HG03175 (cell line): ENCODE measurements at regions not wholly inside any gene's neighbourhood (a gene's known extent, or its start where the extent isn't known, plus 50 kb on each side); places are given as distances from the start of the nearest gene placed in this dataset.
"Not testable (repeated sequence)": the region's sequence is repeated elsewhere in the genome, so short reads cannot be mapped to it uniquely, and the experiment has no call there.

ENCODE experiments used
- ATAC-seq: cut with Tn5 transposase; IDR thresholded peaks from one replicate; pipeline ENCODE4 v1.9.1; 2021; ENCODE audit warnings: mild to moderate bottlenecking, moderate library complexity; ENCODE audit not compliant: unreplicated experiment

DNA sequence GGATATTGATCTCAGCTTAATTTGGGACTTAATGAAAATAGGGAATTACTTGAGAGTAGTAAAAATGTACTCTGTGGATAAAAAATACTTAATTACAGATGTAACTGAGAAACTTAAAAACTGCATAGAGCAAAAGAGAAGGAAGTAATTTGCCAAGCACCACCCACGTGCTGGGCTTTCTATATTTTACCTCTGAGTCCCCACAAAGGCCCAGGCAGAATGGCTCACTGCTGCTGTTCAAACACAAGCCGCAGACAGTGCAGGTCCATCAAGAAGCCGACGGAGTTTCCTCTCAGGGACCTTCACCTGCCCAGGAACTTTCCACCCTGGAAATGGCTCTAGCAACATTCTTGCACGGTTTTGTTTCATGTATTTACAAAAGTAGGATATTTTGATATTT, 77.2 kb upstream of the TRPM1 start:
- ATAC-seq: no peak

DNA sequence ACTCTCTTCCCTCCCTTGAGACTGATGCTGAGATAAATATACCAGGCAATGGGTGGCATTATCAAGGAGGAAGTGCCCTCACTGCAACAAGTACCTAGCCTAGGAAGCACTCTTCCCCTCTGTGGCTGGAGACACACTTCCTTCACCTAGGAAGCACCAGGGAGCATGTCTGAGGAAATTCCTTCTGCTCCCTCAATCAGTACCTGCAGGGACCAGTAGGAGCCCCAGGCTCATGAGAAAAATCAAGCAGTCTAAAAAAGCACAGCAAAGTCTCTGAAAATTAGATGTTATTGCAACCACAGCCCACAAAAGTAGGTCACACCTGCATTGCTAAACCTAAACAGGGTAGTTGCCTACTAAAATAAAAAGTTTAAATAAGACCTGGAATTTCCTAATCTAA, 78.2 kb upstream of the TRPM1 start:
- ATAC-seq: no peak

DNA sequence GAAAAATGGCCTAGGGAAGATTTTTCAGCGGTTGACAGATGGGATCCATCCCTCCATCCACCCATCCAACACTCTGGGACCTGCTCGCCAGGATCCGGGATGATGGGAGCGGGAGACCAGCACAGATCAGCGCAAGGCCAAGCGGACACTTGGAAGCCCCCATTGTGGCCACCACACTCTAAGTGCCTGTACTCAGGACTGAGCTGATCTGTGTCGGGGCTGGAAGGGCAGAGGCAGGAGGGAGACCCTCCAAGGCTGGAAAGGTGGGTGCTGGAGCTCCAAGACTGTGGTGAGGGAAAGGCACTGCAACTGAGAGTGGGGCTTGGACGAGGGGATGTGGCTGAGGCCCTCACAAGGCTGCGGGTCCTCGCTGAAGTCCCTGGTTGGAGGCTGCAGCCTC, 91.8 kb upstream of the TRPM1 start:
- no peak for ATAC-seq

DNA sequence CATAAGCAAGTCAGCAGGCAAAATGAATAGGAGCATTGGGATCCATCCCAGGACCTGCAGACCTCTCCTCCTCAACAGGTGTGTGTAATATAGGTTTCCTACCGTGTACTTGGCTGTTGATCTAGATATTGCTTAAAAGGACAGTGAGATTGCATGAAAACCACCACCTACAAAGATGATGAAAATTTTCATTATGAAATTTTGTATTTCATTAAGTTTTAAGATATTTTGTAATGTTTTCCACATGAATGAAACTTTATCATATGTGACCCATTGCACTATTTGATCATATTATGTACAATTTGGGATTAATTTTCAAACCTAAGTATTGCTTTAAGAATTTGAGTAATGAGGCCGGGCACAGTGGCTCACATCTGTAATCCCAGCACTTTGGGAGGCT, 94.3 kb upstream of the TRPM1 start:
- no peak for ATAC-seq

DNA sequence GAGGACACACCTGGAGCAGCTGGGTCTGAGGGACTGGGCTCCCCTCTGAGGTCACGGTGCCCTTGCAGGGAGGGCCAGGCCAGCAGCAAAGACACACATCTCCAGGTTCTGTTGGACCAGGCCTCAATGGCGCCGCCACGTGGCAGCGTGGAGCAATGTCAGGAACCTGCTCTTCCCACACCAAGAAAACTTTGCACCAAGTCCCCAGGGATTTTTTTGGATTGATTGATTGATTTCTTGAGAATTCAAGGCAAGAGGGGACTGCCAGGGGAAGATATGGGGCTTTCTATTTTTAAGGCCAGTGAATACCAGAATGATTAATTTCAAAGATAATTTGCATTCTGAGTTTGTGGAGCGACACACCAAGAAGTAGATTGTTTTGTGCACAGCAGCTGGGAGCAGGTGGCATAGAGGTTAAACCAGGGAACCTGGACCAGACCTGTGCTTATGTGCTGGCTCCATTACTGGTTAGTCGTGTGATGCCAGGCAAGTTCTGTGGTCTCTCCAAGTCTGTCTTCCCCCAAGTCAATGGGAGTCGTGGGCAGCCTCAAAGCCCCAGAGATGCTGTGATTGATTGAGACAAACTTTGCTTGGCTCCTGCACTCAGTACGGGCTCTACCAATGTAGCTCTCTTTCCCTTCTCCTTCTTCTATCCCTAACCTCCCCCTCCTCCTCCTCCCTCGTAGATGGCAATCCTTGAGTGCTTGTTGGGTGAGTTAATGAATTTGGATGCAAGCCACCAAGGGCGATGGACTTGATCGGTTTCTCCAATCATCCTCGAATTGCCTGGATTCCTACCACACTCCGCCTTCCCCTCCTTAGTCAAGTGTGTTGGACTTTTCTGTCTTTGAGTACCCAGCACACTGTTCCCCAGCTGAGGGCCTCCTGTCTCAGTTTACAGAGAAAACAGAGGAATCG, 96.2 kb upstream of the TRPM1 start:
- ATAC-seq: no peak

DNA sequence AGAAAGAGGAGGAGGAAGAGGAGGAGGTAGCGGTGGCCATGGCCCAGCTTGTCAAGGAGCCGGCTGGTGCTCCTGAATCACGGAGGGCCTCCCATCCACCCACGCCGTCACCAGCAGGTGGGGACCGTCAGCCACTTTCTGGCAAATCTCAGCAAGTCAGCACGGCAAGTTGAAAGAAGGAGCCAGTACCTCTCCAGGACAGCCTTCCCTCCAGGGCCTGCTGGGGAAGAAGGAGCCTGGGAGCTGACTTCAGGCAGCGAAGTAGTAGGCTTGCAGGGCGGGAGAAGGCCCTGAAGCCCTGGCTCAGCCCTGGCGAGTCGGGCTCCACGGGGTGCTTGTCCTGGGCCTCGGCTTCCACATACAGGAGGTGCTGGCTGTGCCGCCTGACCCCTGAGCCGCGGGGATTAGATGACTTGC, 99.2 kb upstream of the TRPM1 start:
- ATAC-seq: no peak

DNA sequence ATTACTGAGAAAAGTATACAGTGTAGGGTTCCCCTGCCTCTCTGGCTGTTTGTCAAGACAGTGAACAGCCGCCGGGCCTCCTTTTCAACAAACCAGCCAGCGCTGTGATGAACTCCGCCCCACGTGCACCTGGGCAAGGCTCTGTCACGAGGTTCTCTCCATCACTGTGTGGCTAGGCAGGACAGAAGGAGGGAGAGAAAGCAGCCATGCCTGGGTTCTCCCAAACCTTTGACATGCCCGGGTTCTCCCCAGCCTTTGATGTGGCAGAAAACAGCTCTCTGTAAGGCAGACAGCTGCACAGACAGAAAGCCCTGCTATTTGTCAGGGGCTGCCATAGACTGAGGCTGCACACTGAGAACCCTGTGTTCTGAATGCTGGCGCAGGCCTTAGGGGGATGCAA, 101.4 kb upstream of the TRPM1 start:
- no peak for ATAC-seq

DNA sequence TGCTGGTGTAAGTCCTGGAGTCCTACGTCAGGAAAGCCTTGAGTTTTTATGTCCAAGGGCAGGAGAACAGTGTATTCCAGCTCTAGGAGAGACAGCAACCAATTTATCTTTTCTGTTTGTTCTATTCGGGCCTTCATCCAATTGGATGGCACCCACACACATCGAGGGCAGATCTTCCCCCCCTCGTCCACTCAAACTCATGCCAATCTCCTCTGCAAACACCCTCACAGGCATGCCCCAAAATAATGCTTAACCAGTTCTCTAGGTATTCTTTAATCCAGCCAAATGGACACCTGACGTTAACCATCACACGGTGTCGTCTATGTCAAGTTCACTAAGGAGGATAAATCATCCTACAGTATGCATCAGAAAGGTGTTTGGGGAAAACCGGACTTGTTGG, 102.5 kb upstream of the TRPM1 start:
- ATAC-seq: no peak

DNA sequence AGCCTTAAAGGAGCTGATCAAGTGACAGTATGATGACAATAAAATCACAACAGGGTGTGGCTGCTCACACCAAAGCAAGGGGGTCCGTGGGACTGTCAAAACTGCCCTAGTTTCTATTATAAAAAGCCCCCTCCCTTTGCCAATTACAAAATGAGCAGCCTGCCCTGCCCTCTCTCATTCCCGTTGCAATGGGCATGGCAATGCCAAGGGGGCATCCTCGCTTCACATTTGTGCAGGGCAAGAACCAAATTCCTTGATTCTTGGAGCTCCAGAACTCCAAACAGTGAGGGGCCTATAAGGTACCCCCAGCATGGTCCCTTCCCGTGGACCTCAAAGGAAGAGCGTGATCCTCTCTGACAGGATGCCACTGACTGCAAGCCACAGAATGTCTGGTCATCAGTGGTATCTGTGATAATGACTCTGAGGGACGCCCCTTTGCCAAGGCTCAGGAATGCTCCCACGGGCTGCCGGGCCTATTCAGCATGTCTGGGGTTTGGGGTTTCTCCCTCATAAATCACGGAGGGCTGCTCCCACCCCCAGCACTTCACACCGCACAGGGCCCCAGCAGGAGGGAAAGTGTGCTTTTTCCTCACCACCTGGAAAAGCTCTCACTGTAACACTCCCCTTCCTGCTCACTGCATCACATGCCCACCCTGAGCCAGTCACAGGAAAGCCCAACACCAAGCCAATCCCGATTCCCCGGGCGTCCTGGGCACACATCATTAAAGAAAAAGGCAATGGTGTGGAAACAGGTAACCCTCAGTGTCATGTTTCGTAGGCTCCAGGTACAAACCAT, 105.1 kb upstream of the TRPM1 start:
- no peak for ATAC-seq

DNA sequence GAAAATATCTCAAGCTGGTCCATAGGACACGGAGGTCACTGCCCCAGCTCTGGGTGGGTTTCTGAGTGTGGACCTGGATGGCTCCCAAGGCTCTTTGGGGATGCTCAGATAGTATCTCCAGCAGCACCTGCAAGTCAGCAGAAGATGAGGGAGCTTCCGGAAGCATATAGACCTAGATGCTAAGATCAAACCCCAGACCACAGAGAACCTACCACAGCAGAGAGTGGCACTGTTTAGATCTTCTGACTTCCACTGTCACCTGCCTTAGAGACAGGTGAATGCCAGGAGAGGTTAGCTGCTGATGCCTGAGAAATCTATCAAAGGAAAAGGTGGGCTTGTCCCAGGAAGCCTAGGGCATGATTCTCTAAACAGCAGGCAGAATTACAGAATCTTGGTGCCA, 105.7 kb upstream of the TRPM1 start:
- no peak for ATAC-seq

DNA sequence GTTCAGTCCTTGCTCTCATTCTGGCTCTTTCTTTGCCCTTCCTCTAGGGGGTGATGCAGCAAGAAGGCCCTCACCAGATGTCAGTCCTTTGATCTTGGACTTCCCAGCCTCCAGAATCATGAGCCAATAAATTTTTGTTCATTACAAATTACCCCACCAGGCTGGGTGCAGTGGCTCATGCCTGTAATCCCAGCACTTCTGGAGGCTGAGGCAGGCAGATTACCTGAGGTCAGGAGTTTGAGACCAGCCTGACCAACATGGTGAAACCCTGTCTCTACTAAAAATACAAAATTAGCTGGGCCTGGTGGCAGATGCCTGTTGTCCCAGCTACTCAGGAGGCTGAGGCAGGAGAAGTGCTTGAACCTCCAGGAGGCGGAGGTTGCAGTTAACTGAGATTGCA, 106.3 kb upstream of the TRPM1 start:
- ATAC-seq: not testable (repeated sequence)

DNA sequence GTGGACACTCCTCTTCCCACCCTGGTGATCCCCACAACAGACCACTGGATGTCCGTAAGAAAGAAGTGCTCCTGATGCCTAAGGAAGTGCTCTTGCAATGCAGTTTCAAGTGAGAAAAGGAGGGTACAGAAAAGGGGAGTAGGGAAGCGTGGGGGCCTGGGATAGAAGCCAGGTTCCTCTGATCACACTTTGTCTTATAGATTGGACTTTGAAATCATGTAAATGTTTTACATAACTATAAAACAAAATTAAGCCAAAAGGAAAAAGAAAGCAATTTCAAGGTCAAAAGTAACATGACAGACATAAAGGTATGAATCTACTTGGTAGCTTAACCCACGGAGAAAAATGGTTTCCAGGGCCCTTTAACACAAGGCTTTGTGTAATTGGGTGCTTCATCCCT, 107.3 kb upstream of the TRPM1 start:
- no peak for ATAC-seq

DNA sequence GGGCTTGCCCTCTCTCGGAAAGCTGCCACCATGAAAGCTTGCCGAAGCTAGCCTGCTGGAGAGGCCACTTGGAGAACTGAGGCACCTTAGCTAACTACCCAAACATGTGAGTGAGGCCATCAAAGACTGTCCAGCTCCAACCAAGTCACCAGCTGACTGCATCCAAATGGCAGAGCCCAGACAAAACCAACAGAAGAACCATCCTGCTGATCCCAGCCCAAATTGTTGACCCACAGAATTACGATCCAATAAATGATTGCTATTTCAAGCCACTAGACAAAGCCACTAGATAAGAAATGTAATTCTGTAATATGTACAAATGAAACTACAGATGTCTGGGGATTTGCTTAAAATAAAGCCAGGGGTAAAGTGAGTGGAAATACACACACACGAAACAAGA, 109.8 kb upstream of the TRPM1 start:
- ATAC-seq: no peak

DNA sequence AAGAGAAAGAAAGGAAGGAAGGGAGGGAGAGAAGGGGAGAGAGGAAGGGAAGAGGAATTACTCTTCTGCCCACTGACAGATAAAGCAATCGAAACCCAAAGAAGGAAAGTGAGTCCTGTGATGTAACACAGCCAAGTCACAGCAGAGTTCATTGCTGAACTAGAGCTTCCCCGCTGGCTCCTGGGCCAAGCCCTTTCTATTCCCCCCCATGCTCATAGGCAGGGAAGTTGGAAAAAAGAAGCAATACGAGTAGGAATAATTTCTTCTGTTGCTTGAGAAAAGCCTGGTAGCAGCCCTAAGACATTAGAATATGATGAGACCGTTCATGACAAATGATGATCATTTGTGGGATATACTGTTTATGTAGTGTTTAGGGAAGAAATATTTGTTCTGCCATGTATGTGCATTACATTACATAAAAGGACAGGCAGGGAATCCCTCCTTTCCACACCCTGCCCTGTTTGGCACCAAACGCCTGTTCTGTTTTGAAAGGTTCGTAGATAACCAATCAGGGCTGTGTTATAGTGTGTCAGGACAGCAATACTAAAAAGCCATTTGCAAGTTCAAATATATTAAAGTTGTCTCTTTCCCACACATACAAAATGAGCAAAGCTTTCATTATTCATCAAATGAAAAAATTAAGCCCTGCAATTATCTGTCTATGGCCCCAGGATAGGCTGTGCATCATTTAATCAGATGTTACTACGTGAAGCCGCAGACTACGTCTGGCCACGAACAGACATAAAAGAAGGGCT, 111.0 kb upstream of the TRPM1 start:
- ATAC-seq: no peak

DNA sequence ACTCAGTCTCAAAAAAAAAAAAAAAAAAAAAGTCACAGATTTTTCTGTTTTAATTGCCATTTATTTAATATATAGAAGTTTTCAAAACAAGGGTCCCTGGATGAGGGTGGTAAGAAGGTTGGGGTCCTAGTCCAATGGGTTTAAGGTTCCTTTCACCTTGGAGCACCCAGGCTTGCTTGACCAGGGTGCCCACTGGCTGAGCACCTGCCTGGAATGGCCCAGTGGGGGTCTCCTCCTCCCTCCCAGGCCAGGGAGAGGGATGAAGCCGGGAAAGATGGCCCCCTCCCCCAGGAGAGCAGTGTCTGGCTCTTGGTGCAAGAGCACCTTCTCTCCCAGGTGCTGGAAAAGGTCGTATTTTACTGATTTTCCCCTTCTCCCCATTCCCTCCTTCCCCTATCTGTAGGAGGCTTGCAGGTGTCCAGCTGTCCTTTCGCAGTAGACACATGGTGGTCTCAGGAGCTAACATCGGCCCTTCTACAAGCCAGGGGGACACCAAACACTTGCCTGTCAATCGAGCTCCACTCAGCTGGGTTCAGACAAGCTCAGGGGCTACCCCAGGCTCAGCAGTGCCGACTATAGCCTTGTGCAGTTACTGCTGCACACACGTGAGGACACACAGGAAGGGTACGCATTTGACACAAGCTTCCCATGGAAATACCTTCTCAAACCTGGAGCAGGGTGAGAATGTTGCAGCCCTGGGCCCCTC, 112.3 kb upstream of the KLF13 start:
- ATAC-seq: no peak

DNA sequence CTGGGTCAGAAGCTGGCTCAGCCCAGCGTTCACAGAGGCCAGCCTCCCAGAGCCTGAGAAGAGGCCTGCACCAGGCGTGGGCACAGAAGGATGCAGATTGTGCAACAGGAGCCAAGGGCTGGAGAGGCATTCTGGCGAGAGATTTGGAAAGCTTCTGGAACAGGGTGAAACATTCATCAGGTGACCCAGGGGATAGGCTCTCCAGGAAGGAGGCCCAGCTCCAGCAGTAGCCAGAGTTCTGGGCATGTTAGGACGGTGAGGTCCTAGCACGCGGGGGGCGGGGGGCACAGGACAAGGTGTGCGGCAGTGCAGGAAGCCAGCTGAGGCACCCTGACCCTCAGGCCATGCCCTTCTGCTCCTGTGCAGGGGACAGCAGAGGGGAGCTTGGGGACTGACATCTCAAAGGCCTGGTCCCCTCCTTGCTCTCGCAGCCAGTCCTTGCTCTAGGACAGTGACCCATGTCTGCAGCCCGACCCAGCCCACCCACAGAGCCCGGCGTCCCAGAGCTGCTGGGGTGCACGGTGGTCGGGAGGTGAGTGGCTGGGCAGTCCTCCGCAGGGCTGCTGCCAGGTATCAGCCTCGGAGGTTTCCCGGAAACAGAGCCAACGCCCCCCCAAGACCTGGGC, 111.7 kb upstream of the KLF13 start:
- no peak for ATAC-seq

DNA sequence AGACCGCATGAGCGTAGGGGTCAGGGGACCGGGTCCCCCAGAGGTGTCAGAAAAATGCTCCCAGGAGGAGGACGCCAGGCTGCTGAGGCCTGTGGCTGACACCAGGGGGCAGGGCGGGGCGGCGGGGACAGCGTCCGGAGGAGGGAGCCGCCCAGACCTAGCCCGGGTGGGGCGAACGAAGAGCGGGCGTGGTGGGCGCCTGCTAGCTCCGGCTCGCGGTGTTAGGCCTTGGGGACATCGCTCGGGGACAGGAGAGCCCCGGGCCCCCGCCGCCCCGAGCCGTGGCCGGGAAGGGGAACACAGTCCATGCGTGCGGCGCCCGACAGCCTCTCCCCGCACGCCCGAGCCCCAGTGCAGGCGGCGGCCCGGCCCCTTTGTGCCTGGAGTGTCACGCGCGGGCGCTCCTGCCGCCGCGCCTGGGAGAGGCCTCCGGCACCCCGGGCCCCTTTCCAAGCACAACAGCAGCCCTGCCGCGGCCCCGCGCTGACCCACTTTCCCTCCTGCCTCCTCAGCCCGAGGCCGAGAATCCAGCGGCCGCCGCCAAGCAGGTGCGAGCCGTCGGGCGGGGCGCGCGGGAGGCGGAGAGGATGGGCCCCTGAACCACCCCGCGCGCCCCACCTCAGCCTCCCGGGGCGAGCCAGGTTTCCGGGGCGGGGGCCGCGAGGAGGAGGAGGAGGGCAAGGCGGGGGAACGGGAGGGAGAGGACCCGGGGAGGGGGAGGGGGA, 111.0 kb upstream of the KLF13 start:
- ATAC-seq: peak; percentile 82

DNA sequence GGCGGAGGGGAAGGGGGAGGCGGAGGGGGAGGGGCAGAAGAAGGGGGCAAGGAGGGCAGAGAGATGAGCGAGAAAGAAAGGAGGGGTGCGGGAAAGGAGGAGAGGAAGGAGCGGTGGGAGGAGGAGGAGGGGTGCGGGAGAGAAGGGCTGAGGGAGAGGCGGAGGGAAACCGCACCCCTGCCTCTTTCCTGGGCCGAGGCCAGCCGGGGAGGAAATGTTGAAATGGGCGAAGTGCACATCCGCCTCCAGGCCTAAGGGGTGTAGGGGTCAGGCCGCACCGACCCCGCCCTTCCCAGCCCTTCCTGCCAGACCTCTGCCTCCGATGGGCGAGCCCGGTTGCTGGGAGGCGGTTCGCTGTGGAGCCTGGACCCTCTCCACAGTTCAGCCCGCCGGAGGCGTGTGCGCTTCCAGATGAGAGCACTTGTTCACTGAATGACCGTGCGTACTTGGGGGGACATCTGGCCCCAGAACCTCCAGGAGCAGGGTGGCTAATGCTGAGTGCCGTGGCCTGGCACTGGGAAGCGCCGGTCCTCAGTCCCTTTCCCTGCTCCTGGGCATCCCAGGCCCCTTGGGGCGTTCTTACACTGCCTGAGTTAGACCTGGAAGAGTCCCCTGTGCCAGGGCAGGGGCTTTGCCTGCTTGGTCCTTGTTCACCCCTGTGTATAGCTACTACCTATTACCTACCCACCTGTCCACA, 110.3 kb upstream of the KLF13 start:
- peak; percentile 32 for ATAC-seq

DNA sequence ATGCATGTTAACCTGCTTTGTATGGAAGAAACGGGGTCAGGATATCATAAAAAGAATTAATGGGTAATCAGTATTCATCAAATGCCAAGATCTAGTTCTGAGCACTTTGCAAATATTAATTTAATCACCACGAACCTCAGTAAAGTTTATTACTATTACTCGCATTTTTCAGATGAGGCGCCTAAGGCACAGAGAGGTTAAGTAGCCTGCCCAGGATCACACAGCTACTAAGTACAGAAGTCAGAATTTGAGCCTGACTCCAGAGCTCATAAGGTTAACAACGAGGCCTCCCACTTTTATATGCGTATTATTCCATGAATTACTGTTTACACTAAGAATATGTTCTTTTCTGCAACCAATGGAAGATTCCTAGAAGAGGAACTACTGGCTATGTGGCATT, 109.6 kb upstream of the KLF13 start:
- no peak for ATAC-seq
